Omental fat pad (tissue), 3 donors: ENCODE measurements at regions not wholly inside any gene's neighbourhood (a gene's known extent, or its start where the extent isn't known, plus 50 kb on each side); places are given as distances from the start of the nearest gene placed in this dataset. TPM values are rescaled to one million over a fixed set of nuclear protein-coding genes. Genes with fewer than 3 reads are reported as not detected.

Experiments
- ATAC-seq: fragments of 150-250 bp; one replicate; pipeline ENCODE4 v1.9.1; 2016; ENCODE audit warnings: mild to moderate bottlenecking, moderate library complexity; ENCODE audit not compliant: low FRiP score
- DNase-seq: peaks from one replicate; pipeline ENCODE4 v3.0.0-alpha.2; 2019; ENCODE audit warnings: low spot score
- small RNA-seq: library from RNA; depleted of rRNA; stranded (forward); fragments of <200 nt; gene quantifications from one replicate; pipeline ENCODE3, GENCODE V24; 2016
- TF ChIP-seq, protein P1 (sequence below), 3 donors: fragments of 450-650 bp; IDR thresholded peaks; one replicate each; pipeline ENCODE4 v1.5.1; 2016 to 2017; ENCODE audit warnings: antibody characterized with exemption in 3 of 3, mild to moderate bottlenecking in 3 of 3, moderate library complexity in 2 of 3

DNA sequence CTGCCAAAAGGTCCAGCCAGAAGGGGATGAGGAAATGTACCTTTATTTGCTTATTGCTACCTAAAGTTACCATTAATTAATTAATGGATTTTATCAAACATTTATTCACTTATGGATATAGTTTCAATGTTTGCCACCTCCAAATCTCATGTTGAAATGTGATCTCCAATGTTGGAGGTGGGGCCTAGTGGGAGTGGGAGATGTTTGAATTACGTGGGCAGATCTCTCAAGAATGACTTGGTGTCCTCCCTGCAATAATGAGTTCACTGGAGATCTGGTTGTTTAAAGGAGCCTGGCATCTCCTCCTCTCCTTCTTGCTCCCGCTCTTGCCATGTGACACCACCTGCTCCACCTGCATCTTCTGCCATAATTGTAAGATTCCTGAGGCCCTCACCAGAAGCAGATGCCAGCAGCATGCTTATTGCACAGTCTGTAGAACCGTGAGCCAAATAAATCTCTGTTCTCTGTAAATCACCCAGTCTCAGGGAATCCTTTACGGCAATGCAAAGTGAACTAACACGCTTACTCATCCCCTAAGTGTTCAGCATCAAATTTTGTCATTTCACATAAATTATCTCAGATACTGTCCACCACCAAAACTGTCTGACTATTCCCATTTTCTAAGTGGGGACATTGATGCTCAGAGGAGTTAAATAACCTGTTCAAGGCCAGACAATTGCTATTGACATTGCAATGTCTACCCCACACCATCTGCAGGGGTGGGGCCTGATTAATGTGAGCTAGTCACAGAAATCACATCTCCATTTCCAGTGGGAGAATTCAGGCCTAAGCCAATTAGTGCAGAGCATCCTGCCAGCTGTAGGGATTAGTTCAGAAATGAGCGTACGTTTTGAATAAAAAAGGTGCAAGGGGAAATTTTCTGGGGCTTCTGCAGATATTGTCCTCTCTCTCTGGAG lies 51.6 kb upstream of the SYN3 start:
- TF ChIP-seq, protein P1, sequence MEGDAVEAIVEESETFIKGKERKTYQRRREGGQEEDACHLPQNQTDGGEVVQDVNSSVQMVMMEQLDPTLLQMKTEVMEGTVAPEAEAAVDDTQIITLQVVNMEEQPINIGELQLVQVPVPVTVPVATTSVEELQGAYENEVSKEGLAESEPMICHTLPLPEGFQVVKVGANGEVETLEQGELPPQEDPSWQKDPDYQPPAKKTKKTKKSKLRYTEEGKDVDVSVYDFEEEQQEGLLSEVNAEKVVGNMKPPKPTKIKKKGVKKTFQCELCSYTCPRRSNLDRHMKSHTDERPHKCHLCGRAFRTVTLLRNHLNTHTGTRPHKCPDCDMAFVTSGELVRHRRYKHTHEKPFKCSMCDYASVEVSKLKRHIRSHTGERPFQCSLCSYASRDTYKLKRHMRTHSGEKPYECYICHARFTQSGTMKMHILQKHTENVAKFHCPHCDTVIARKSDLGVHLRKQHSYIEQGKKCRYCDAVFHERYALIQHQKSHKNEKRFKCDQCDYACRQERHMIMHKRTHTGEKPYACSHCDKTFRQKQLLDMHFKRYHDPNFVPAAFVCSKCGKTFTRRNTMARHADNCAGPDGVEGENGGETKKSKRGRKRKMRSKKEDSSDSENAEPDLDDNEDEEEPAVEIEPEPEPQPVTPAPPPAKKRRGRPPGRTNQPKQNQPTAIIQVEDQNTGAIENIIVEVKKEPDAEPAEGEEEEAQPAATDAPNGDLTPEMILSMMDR (IDR thresholded peaks at IDR 0.05) = no peak
- DNase-seq = no peak
- no peak for ATAC-seq

DNA sequence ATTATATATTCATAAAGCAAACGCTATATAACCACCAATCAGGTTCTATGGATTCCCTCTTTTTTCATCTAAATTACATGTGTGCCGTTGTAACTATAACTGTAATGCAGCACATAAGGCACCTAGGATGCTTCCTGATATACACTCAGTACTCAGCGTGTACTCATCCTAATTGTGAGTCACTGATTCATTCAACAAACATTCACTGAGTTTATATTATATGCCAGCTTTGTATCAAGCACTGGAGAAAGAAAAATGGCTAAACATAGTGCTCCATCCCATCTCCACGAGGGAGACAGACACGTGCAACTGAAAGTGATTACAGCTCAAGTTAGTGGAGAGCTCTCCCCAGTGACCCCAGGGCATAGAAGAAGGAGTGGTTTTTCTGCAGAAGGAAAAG lies 49.9 kb upstream of the SYN3 start:
- no peak for ATAC-seq
- DNase-seq = no peak
- TF ChIP-seq, protein P1 (IDR thresholded peaks at IDR 0.05) = no peak

Small RNA genes lying in the stretch of these regions (small RNA-seq; reads per million reads assigned to genes)
- not detected for gene Z82198.3
